Erythroblast (primary cell): ENCODE measurements at regions not wholly inside any gene's neighbourhood (a gene's known extent, or its start where the extent isn't known, plus 50 kb on each side); places are given as distances from the start of the nearest gene placed in this dataset.
"Not testable (repeated sequence)": the region's sequence is repeated elsewhere in the genome, so short reads cannot be mapped to it uniquely, and the experiment has no call there.

Source experiments
- DNase-seq, 2 experiments: peaks; one replicate each; lab custom pipeline; 2025; lab: John Stamatoyannopoulos, UW
- POLR2A ChIP-seq: IDR thresholded peaks from 2 replicates; pipeline ENCODE4 v1.6.1; 2011; ENCODE audit warnings: mild to moderate bottlenecking, low read length

- DNase-seq: not testable (repeated sequence)
These were observed 130.4 kb upstream of the ERV3-1 start for GRCh38 chr7:65136850-65137249.

- not testable (repeated sequence) for DNase-seq
These were observed 126.6 kb upstream of the ERV3-1 start for GRCh38 chr7:65133087-65133486.

- DNase-seq: not testable (repeated sequence)
These were observed 125.8 kb upstream of the ERV3-1 start for GRCh38 chr7:65132256-65132655.

GRCh38 chr7:65127364-65127763, 120.9 kb upstream of the ERV3-1 start:
- not testable (repeated sequence) for DNase-seq

- not testable (repeated sequence) for DNase-seq
These were observed 118.1 kb upstream of the ERV3-1 start for GRCh38 chr7:65124600-65124999.

GRCh38 chr7:65105650-65106203, 99.2 kb upstream of the ERV3-1 start:
- DNase-seq: not testable (repeated sequence)

- DNase-seq: not testable (repeated sequence)
These were observed 94.0 kb upstream of the ERV3-1 start for GRCh38 chr7:65100499-65100898.

GRCh38 chr7:65081669-65082055, 75.2 kb upstream of the ERV3-1 start:
- DNase-seq: not testable (repeated sequence)

GRCh38 chr7:65080799-65081668, 74.5 kb upstream of the ERV3-1 start:
- peak; percentile 92 to 93 for DNase-seq
- TF ChIP-seq POLR2A: peak; percentile 79

GRCh38 chr7:65074959-65075358, 68.5 kb upstream of the ERV3-1 start:
- not testable (repeated sequence) for DNase-seq

GRCh38 chr7:65073160-65073559, 66.7 kb upstream of the ERV3-1 start:
- not testable (repeated sequence) for DNase-seq

- DNase-seq: not testable (repeated sequence)
These were observed 65.5 kb upstream of the ERV3-1 start for GRCh38 chr7:65071854-65072431.

- DNase-seq: not testable (repeated sequence)
These were observed 63.0 kb upstream of the ERV3-1 start for GRCh38 chr7:65069476-65069875.

- not testable (repeated sequence) for DNase-seq
These were observed 56.1 kb upstream of the ERV3-1 start for GRCh38 chr7:65062566-65062965.

- DNase-seq: not testable (repeated sequence)
These were observed 52.8 kb upstream of the ERV3-1 start for GRCh38 chr7:65059247-65059646.
